Posterior cingulate gyrus (tissue), 11 donors: ENCODE measurements at regions not wholly inside any gene's neighbourhood (a gene's known extent, or its start where the extent isn't known, plus 50 kb on each side); places are given as distances from the start of the nearest gene placed in this dataset.
A peak's percentile ranks its signal among the peaks of the same experiment; 100 is the strongest.

Experiments
- DNase-seq, 10 donors: peaks; one replicate each; pipeline versions ENCODE4 v3.0.0 to v3.0.0-alpha.2; 2020 to 2021; ENCODE audit warnings: mixed read lengths in 3 of 10
- intact Hi-C: fragments of 100-400 bp; cut with DNase I; formaldehyde crosslinking; loops from one replicate; pipeline ENCODE4 v1.15.1; 2023

DNA sequence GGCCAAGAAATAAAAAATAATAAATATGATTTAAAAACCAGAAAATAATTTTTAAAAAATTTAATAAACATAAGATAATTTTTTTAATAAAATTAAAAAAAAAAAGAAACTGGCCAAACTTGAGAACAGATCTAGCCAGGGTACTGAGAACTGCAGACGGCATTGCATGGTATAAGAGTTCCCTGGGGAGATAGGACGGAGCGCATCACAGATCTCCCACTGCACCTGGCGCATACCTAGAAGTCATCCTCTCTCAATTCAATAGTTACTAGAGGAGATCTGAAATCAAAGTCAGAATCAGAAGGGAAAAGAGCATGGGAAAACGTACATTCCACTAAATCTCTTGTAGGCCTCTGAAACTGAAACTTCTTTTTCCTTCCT, 58.9 kb upstream of the BCL2L14 start:
- no peak for DNase-seq
- intact Hi-C loops, result no loop called here

DNA sequence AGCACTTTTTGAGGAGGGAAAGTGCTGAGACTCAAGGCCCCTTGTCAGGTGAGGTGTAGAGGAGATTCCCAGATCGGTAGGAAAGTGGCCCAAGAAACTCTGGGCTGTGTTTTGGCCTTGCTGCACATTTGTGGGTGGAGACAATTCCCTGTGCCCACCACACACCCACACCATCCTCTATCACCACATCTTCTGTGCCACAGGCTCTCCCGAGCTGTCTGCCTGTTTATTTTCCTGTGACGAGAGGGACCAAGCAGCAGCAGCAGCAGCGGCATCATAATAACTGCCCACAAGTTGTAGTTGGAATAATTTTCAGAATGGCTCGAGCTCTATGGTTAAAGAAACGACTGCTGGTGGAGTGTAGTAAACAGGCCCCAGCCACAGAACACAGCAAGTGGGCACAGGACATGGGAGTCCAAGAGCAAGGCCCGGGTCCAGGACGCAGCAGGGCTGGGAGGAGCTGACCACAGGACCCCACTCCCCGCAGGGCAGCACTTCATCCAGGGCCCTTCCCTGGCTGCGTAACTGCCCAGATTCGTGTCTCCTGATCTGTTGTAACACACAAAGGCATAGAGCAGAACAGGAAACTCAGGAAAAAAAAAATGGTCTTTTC, 55.6 kb upstream of the BCL2L14 start:
- intact Hi-C loops, result loop anchor here (5.0 kb wide), 1 partner anchor 433 kb away; no protein-coding TSS in a partner anchor

DNA sequence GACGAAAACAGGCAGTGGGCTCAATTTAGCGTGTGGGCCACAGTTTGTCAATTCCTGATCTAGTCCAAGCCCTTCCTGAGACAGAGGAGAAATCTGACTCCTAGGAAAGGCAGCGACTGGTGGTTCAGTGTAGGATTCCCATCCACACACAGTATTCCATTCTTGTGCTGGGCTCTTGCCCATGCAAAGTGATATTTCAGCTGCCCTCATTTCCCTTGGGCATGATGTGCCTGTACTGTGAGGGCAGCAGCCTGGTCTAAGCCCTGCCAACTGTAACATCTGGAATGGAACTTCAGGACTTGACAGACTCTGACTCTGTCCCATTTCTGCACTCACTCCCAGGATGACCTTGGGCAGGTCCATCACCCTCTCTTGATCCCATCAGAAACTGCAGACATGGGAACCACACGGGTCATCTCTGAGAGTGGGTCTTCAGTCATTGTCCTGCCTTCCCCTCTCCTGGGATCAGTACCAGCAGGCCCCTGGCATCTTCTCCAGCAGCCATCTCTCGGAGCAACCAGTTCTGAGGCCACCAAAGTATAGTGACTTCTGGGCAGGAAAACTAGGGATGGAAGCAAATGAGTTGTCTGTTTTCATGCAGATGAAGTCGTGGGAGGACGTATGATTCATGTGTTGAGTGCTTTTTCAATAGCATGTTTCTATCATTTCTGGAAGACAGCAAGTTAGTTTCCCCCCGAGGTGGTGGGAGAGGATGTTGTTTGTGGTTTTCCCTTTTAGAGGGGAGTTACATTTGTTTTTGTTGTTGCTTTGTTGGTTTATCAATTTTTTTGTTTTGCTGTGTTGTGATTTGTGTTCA, 54.2 kb upstream of the BCL2L14 start:
- intact Hi-C loops, result loop anchor here (5.0 kb wide), 1 partner anchor 434 kb away; no protein-coding TSS in a partner anchor
- DNase-seq, result no peak

More for the DNA sequence above, 55.6 kb upstream of the BCL2L14 start:
- no peak for DNase-seq

DNA sequence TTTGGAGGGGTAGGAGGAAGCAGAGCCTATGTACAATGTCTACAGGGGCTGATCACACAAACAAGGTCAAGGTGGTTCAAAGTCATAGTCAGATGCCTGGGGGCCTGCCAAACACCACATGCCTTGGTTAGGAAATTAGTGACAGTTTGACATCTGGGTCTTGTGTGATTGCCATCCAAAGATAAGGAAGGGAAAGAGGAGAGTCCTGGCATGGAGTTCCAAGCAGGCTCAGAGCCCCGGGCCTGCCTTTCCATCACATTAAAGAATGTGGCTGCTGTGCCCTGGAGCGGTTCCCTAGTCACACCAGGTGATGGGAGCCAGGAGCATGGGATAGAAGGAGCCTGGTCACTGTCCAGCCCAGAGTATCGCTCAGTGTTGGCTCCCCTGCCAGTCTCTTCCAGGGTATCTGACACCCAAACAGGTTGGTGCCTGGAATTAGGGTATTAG, 53.6 kb upstream of the BCL2L14 start:
- DNase-seq, result no peak
- intact Hi-C loops, result loop anchor here (5.0 kb wide), 1 partner anchor 435 kb away; no protein-coding TSS in a partner anchor

DNA sequence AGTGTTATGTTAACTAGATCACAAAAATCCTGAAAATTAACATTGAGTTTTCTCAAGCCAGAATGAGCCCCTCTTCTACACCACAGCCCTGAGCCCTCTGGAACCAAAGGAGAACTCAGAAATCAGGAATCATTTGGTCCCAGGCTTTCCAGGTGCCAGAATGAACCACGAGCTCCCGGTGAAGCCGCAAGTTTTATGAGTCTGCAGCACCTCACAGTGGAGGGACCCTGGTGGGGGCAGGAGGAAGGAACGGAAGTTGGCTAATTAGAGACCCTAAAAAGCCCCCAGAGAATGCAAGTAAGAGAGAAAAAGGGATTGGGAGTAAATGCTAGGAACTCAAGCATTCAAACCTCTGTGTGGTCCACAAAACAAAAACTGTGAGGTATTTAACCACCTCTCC, 52.9 kb upstream of the BCL2L14 start:
- intact Hi-C loops, result loop anchor here (5.0 kb wide), 1 partner anchor 435 kb away; no protein-coding TSS in a partner anchor
- DNase-seq, result no peak

DNA sequence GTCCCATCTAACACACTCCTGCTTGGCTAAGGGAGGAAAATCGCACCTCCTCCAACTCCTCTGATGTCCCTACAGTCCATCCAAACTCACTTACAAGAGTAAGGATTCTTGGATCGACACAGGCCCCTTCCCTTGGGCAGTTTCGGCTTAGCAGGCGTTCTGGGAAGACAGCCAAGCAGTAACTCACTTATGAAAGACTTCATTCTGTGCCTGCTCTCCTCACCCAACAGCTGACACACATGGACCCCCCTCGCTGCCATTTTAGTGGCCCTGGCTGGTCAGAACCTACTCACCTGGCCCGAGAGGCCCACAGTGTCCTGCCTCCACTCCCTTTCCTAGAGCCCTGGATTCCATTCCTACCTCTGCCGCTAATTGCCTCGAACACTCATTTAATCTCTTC, 52.3 kb upstream of the BCL2L14 start:
- intact Hi-C loops, result loop anchor here (5.0 kb wide), 1 partner anchor 436 kb away; no protein-coding TSS in a partner anchor
- DNase-seq, result peak in 4 of 10 donors; percentile 26 to 82 (median 61)

DNA sequence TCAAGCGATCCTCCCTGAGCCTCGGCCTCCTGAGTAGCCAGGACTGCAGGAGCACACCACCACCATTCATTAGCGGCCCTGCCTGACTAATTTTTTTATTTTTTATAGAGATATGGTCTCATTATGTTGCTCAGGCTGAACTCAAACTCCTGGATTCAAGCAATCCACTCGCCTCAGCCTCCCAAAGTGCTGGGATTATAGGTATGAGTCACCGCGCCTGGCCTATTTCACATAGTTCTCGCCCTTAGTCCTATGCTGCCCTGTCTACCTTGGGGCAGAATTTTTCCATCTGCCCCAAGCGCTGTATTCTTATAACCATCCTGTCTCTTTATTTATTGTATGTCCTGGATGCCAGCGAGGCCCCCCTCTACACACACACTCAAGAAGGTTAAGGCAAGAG, 50.9 kb upstream of the BCL2L14 start:
- intact Hi-C loops, result loop anchor here (5.0 kb wide), 1 partner anchor 438 kb away; no protein-coding TSS in a partner anchor
- DNase-seq, result no peak

DNA sequence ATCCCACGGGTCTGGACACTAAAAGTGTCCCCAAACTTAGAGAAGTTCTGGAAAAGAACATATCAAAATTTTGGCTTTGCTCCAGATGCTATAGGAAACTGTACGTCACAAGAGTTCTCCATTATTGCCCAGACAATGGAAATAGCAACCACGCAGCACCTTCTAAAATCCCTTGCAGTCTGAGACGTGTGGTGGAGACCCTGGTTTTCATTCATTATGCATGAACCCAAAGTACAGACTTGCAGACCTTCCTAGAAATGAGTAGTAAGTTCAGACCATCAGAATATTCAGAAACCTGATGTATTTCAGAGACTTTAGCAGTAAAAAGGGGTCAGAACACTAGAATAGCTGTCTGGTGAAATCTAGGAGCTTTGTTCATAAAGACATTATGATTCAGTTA, 50.0 kb upstream of the BCL2L14 start:
- intact Hi-C loops, result no loop called here

More for the DNA sequence above, 50.0 kb upstream of the BCL2L14 start:
- no peak for DNase-seq
